CD4-positive, alpha-beta T cell treated with Interleukin-6 at 100 ng/mL for 8 hours (primary cell): ENCODE measurements at regions not wholly inside any gene's neighbourhood (a gene's known extent, or its start where the extent isn't known, plus 50 kb on each side); places are given as distances from the start of the nearest gene placed in this dataset.

Experiments
- DNase-seq: peaks from one replicate; pipeline ENCODE4 v3.0.0-alpha.2; 2020; ENCODE audit warnings: mixed read lengths, low spot score

DNA sequence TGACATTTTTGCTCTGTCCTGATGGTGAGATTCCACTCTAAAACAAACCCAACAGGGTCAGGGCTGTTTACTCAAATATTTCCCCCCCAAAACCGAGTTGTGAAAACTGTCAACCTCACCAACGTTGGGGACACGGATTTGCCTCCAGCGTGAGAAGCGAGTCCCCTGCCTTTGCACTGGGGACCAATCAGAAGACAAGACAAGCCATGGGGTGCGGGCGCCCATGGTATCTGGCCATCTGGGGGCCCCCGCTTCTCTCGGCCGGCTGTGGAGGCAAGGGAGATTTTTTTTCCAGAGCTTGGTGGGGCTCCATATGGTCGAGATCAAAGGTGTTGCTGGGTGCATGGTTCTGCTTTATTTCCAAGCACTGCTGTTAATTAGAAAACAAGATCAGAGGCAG lies 272.1 kb downstream of the BCL11B start:
- DNase-seq, result no peak

DNA sequence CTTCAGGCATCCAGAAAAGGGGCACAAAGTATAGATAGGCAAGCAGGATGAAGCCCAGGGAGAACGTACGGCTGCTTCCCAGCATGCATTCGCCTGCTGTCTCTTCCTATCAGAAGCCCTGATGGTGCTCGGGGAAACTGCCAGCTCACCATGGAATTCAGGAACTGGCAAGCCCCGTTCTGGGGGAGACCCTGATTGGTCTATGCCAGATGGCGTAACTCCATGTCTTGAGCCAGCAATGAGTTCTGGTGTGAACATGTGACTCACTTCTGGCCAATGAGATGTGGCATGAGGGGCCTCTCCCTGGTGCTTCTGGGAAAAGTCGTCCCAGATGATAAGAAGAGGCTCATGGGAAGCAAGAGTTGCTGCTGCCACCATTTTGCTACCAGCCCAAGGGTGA lies 270.8 kb downstream of the BCL11B start:
- DNase-seq, result no peak

DNA sequence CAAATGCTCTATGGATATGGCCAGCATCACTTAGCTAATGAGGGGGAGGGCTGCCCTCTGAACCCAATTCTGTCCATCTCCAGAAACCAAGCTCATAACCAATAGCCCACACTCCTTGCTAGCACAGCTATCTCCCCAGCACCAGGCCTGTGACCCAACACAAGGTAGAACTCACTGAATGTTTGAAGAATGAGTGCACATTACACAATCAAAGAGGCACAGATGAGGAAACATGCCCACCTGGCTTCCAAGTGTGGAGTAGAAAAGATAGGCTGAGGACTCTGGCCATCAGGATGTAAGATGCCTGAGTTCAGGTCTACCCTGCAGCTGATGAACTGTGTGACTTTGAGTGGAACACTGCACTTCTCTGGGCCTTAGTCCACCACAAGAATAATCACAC lies 268.4 kb downstream of the BCL11B start:
- DNase-seq, result no peak

DNA sequence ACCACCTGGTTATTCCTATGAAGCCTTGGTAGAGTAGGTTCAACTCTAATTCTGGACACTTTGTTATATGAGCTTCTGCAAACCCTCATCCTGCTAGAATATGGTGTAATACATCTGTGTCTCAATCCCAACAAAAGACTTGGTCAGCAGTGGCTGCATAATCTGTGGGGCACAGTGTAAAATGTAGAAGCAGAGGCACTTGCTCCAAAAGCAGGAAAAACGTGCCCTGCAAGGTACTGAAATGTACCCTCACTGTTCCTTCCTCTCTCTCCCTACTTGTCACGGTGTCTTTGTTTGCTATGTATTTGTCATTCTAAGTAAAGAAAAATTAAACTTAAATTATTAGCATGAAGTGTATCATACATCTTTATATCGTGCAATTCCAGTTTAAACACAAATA lies 267.9 kb downstream of the BCL11B start:
- no peak for DNase-seq

DNA sequence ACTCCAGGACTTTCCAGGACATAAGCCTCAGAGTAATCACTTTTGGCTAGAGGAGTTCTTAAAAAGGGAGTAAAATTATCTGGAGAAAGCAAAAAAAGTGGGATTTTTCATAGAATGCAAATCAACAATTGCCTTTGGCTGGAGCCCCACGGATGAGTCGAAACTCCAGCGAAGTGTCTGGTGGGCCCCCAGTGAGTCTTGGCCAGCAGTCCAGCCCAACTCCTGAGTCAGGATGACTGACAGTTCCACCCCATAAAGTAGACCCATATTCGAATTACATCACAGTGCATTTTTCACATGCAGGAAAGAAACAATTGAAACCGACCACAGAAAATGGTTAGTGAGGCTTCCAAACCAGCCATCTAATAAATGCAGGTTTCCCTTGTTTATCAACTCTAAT lies 265.7 kb downstream of the BCL11B start:
- no peak for DNase-seq

DNA sequence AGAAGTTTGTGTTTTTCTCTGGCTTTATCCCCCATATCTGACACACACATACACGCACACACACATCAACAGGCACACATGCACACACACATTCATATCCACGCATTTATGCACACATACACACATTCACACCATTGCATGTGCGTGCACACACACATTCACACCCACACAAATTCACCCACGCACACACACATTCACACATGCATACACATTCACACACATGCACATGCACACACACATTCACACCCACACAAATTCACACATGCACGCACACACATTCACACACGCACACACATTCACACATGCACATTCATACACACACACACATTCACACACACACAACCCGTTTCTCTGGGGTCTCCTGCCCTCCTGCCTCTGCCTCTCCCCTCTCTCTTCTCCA lies 264.2 kb downstream of the BCL11B start:
- no peak for DNase-seq

DNA sequence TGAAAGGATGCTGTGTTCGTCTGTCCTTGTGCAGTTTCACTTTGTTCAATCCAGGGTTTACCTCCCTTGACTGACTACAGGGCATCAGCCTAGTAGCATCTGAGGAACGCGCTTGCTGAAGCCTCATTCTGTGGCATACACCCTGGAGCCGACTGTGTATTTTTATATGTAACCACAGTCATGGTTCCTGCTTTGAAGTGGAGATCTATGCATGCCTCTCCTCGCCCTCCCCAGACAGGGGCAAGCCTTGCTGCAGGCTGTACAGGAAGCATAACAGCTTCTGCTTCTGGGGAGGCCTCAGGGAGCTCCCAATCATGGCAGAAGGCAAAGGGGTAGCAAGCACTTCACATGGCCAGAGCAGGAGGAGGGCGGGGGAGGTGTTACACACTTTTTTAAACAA lies 262.1 kb downstream of the BCL11B start:
- peak; percentile 43 for DNase-seq

DNA sequence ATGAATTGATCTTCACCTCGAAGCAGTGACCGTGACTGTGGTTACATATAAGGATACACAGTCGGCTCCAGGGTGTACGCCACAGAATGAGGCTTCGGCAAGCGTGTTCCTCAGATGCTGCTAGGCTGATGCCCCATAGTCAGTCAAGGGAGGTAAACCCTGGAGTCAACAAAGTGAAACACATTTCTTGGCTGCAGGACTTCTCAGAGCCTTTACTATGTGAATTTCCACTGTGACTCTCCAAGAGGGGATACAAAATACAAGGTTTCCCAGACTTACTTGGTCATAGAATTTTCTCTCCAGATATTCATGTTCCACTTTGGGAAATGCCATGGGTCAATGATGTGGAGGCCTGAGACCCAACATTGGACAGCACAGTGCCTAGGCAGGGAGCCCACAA lies 260.6 kb downstream of the BCL11B start:
- no peak for DNase-seq

DNA sequence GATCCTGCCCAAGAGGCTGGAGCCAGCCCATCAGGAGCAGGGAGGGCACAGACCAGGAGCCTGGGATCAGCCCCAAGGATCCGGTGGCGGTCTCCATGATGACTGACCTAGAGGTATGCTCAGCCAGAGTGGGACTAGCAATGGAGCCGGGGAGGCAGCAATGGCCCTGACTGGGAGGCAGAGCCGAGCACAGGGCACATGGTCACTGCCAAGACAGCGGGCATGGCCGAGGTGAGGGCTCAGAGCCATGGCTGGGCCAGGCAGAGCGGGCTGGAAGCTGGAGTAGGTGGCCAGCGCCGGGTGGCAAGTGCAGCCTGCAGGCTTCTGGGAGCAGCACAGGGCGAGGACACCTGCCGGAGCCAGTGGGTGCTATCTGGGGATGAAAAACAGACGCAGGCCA lies 259.3 kb downstream of the BCL11B start:
- no peak for DNase-seq

DNA sequence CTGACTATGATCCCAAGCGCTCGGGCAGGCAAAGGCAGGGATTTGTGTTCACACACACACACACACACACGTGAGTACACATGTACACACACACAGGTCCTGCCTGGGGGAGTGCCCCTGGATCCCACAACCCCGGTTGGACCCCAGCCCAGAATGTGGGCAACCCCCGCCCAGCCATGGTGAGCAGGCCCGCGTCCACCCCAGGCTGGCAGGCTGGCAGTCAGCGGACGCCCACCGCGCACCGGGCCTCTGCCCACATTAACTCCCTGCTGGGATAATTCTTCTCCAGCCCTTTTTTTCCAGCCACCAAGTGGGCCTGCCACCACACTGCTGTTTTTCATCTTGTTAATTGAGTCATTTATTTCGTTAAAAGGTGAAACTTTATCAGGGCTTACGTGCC lies 256.2 kb downstream of the BCL11B start:
- DNase-seq, result no peak

DNA sequence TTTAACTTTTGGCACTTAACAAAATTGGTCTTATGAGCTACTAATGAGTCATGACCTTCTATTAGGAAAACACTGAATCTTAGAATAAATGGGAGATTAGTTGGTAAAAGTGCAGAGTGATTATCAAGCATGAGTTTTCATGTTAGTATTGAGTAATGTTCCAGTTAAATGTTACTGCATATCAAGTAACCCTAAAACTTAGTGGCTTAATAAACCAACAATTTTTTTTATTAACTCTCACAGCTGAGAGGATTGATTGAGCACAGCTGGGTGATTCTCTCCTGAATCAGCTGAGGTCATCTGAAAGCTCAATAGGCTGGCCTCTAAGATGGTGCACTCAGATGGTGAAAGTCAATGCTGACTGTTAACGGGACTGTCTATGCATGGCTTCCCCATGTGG lies 248.6 kb downstream of the BCL11B start:
- DNase-seq, result no peak

DNA sequence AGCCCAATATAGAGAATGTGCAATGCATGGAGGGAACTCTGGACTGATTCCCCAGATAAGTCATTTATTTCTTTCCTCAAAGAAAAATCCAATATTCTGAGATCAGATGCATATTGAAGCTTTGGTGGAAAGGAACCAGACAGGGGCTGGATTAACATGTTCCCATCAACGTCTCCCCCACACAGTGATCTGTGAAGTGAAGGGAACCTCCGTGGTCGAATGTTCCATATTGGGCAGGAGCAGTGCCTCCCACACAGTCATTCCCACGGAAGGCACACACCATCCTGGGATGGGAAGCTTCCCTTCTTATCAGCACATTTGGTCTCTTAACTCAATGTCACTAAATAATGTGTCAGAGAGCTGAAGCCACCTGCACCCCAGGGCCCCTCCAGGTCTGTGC lies 247.1 kb downstream of the BCL11B start:
- no peak for DNase-seq

DNA sequence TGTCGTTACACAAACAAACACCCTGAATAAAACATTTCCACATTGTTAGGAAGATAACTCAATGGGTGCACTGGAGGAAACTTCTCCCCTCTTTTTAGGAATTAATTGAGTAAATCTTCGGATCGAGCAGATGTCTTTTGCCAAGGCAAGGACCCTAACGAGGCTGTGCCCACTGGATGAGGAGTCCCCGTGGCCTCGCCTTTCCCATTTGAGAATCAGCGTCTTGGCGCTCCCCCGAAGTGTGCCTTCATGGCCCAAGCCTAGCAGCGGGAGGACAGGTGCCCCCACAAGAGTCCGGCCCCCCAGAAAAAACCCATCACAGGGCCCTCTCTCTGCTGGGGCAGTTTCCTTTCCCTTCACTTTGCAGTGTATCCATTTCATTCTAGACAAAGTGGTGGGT lies 246.6 kb downstream of the BCL11B start:
- no peak for DNase-seq

DNA sequence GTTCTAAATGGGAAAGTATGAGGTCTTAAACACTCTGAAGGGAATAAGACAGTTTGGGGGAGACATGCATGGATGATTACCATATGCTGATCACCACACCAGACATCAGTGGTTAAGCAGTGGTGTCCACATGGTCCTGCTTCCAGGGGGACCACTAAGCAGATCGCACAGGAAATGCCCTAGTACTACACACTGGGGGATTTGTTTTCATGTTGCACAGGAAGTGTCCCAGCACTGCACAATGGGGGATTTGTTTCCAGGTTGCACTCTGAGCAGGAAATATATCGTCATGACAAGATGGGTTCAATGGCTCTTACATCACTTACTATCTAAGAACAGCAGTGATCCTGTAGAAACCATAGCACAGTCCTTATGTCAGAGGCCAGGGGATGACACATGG lies 245.5 kb downstream of the BCL11B start:
- DNase-seq, result no peak

DNA sequence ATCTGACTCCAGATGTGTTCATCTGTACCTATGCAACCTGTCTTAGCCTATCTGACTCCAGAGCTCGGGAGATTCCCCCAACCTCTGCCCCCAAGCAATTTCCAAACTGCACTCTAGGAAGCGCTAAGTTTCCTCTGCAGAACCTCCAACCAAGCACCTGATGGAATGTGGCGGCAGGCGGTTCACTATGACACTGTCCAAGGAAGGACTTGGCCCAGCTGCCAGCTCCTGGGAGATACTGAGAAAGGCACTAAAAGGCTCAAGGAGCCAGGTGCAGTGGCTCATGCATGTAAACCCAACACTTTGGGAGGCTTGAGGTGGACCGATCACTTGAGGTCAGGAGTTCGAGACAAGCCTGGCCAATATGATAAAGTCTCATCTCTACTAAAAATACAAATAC lies 244.0 kb downstream of the BCL11B start:
- DNase-seq, result no peak

DNA sequence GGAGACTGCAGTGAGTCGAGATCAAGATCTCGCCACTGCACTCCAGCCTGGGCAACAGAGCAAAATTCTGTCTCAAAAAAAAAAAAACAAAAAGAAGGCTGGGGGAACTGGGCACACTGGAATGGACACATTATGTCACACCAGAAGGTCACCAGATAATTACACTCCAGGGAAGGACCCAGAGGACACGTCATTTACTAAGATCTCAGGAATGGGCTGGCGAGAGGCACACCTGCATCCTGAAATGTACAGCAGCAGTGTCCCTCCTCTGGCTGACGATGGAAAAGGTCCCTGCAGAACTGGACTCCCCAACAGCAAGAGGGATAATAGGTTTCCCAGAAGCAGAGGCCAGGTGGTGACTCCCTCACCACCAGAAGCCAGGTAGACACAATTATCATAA lies 243.5 kb downstream of the BCL11B start:
- no peak for DNase-seq

DNA sequence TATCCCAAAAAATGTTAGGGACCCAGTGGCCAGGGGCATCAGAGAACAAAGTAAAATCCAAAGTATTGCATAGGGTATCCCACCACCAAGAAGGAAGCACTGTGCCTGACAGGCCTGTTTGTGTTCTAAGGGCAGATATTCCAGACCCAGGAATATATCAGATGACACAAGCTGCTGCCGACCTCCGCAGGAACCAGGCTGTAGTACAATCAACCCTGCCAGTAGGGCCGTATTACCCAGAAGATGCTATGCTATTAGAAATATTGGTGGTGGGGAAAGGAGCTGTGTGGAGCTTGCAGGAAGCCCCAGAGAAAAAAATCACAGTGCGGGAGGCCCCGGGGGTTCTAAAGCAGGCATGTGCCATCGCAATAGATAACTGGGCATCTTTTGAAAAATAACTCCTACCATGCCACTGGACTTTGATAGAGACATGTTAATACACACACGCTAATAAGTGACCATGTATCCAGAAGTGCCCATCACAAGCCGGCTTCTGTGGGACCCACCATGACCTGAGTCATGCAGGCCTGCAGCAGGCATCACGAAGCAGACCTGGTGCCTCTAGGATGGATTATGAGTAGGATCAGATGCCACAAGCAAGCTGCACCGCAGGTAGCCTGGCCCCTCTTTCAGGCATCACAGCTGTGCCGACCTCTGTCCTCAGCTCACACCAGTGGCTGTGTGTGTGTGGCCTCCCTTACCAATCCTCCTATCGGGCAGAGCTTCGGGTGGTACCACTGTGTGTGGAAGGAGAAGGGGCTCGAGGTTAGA lies 242.7 kb downstream of the BCL11B start:
- DNase-seq, result no peak

DNA sequence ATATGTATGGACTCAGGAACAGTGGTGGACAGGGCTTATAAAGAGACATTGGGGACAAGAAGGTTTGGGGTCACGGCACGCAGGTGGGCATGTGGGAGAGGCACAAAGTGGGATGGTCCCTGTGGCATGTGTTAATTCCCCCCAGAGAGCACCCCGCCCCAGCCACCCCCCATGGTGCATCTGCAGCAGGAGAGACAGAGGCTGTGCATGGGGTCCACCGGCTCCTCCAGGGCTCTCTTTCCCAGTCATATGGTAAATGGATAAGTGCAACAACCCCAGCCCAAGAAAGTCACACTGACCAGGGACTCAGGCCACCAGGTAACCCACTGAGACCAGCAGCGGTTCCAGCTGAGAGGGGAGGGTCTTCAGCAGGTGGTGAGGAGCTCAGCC lies 242.1 kb downstream of the BCL11B start:
- no peak for DNase-seq

DNA sequence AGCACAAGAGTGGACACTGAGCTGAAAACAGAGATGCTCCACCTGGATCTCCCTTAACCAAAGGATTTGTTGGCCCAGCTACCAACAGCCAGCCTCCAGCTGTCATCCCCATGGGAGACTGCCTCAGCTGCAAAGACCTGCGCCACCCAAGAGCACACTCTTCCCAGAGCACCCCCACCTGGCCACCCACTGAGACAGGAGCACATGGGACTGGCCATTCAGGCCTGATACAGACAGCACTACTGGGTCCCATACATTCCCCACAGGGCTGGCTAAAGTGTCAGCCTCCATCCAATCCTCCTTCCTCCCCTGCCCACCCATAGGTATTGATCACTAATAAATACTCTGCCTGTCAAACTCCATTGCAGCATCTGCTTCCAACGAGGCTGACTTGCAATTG lies 241.5 kb downstream of the BCL11B start:
- no peak for DNase-seq

DNA sequence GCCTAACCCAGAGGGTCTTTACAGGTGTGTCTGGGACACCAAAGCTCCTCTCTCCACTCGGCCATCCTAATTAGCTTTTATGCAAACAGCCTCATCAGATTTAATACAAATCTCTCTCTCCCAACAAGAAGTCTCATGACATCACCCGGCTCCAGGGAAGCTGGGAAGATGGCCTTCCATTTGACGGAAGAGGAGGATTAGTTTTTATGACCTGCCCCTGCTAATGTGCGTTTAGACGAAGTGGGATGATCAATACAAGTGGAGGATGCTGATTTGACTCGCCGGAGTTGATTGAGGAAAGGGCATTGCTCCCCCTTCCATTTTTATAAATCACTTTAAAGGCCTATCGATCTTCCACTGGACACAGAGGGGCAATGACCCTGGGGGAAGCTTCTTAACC lies 239.2 kb downstream of the BCL11B start:
- DNase-seq, result no peak

DNA sequence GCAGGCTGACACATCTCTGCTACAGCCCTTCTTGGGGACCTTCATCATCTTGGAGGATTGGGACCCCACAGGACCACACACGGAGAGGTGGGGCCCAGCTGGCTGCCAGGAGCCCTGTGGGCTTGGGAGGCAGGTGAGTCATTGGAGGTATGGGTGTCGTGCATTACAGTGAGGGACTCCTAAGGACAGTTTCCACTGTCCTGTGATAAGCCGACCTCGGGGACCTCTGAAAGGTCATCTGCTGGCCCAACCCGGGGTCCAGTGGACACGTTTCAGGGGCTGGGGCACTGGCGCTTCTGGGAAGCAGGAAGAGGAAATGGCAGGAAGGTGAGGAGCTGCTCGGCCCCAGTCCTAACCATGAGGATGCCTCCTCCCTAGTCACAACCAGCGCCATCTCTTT lies 238.0 kb downstream of the BCL11B start:
- no peak for DNase-seq

DNA sequence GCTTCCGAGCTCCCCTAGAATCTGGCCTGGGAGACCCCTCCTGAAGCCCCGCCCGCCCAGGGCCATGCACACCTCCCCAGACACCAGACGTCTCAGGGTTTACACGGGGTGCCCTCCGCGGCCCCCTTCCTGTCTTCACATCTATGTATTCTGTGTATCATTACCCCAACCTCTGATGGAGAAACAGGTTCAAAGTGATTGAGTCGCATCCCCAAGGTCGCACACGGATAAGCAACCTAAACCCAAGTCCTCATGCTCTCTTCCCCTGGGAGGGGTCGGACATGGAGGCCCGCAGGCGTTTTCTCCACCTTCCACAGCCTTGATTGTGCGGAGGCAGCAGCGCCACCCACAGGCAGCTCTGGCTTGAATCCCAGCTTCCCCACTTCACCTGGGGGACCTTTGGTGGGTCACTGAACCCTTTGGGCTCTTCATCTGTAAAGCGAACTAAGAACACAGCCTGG lies 237.3 kb downstream of the BCL11B start:
- DNase-seq, result no peak

DNA sequence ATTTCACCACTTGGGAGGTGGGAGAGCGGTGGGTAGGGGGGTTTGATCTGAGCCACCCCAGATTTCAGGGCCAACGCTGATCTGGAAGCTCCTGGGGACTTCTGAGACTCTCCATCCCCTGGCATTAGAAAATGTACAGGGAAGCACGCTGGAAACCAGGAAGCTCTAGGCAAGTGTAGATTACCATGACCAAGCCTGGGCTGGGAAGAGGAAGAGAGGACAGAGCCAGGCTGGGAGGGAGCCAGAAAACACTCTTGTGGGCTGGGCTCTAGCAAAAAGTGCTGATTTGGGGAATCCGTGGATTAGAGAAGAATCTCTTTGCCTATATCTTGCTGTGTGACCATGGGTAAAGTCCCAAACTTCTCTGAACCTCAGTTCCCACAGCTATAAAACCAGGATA lies 236.7 kb downstream of the BCL11B start:
- DNase-seq, result no peak
